GM21576 (cell line): ENCODE measurements at regions not wholly inside any gene's neighbourhood (a gene's known extent, or its start where the extent isn't known, plus 50 kb on each side); places are given as distances from the start of the nearest gene placed in this dataset.

Experiments
- ATAC-seq: cut with Tn5 transposase; IDR thresholded peaks from one replicate; pipeline ENCODE4 v1.9.1; 2021; ENCODE audit warnings: mild to moderate bottlenecking, moderate library complexity; ENCODE audit not compliant: unreplicated experiment

DNA sequence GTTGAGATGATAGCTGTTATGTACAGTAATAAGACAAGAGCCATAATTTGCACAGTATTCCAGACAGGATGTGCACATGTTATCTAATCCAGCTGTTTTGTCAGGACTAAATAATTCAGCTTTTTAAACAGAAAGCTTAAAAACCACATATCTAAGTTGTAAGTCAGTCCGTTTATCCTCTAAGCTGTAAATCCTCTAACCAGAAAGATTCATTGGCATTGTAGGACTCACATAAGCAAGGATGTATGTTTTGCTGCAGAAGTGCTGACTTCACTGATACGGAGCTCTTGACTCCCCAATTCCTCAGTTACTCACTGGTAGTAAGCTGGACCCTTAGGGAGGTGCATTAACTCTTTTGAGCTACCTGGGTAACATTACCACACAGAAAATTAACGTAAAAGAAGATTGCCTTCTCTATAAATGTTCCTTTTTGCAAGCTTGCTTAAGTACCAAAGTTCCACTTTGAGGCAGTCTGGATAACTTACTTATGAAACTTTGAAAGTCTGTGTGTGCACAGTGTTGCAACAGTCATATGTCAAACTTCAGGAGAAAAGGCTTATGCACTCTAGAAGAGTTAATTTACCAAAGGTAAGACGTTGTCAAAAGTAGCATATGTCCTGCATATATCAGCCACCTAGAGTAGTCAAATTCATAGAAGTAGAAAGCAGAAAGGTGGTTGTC is 58.3 kb upstream of the MAGEB2 start:
- ATAC-seq: no peak

DNA sequence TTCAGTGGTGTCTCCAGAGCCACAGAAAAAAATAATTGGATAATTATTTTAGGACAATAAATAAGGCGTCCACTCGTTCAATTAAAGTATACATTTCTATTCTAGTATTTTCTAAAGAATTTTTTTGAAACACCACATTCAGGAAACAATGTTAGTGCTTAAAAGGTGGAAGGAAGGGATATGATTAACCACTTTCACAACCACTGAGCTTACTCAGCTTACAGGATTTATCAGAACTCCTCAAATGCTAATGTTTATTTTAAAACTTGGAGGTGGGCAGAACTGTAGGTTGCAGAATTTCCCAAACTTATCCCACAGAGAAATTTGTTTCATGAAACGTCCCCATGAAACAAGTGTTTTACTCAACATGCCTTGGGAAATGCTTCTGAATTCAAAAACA is 54.3 kb upstream of the MAGEB2 start:
- no peak for ATAC-seq
